K562 (cell line): ENCODE measurements at regions not wholly inside any gene's neighbourhood (a gene's known extent, or its start where the extent isn't known, plus 50 kb on each side); places are given as distances from the start of the nearest gene placed in this dataset.
"Not testable (repeated sequence)": the region's sequence is repeated elsewhere in the genome, so short reads cannot be mapped to it uniquely, and the experiment has no call there.

Source experiments
- ATAC-seq: fragments of 200-7000 bp; cut with Tn5 transposase; 3 replicates; pipeline ENCODE4 v1.9.1; 2020; ENCODE audit warnings: moderate library complexity
- BruUV-seq: library from RNA; stranded (reverse); fragments of 400-500 nt; replicated peaks from 2 replicates; lab custom pipeline; 2021; lab: Mats Ljungman, UMichigan
- CTCF ChIA-PET: fragments of 300-600 bp; formaldehyde crosslinking; extraction: SDS; loops from one replicate; lab custom pipeline; 2021; ENCODE audit warnings: low intra/inter-chr PET ratio; lab: Yijun Ruan, JAX
- POLR2A ChIA-PET: fragments of 300-600, 350-650 bp; sonication (Branson Sonifier 250); formaldehyde crosslinking; extraction: SDS; loops from one replicate; lab custom pipeline; 2021; ENCODE audit warnings: antibody characterized with exemption, inconsistent platforms; lab: Yijun Ruan, JAX
- DNase-seq, 4 experiments: peaks; one replicate each; pipeline versions ENCODE4 v3.0.0 to v3.0.0-alpha.2; 2011 to 2018; ENCODE audit warnings: low spot score in 3 of 4, mixed read lengths in 3 of 4; ENCODE audit errors: extremely low read depth in 1 of 4
- FAIRE-seq: peaks from 2 replicates; lab custom pipeline; 2011; peaks lifted over from hg19 to GRCh38; lab: Jason Lieb, UNC
- H2AFZ ChIP-seq: 2 replicates; pipeline ENCODE4 v1.6.0; 2011; ENCODE audit warnings: low read depth, low read length, control low read depth, inconsistent platforms
- H3K27ac ChIP-seq: fragments of 200-600 bp; 3 replicates; pipeline ENCODE4 v1.8.0; 2011; ENCODE audit warnings: low read depth, mild to moderate bottlenecking, control low read depth, inconsistent platforms, low read length, moderate library complexity, mixed read lengths; ENCODE audit errors: extremely low read depth
- H3K27me3 ChIP-seq, 2 experiments: fragments of 300-600 bp in 1 of 2; 2 replicates in 1 of 2; 3 replicates in 1 of 2; pipeline versions ENCODE4 v1.6.0 to v1.8.0; 2011; ENCODE audit warnings: inconsistent platforms in 2 of 2, low read length in 2 of 2, mild to moderate bottlenecking in 1 of 2, mixed read lengths in 1 of 2, moderate library complexity in 1 of 2; ENCODE audit not compliant: control insufficient read depth in 2 of 2, insufficient read depth in 2 of 2
- H3K36me3 ChIP-seq: fragments of 300-600 bp; 3 replicates; pipeline ENCODE4 v1.8.0; 2011; ENCODE audit warnings: mild to moderate bottlenecking, low read length, inconsistent platforms; ENCODE audit not compliant: control insufficient read depth, insufficient read depth
- H3K4me1 ChIP-seq, 2 experiments: fragments of 200-600 bp in 1 of 2; replicated peaks in 1 of 2; 2 replicates in 1 of 2; 3 replicates in 1 of 2; pipeline versions ENCODE4 v1.5.1 to v1.8.0; 2011; ENCODE audit warnings: inconsistent platforms in 2 of 2, low read length in 2 of 2, mild to moderate bottlenecking in 1 of 2, mixed read lengths in 1 of 2, moderate library complexity in 1 of 2; ENCODE audit not compliant: control insufficient read depth in 2 of 2, insufficient read depth in 2 of 2
- H3K4me2 ChIP-seq: 2 replicates; pipeline ENCODE4 v1.6.1; 2011; ENCODE audit warnings: low read length, control low read depth, inconsistent platforms, mixed read lengths; ENCODE audit not compliant: insufficient read depth
- H3K4me3 ChIP-seq: fragments of 200-600 bp; sonication (generic), shearing (Covaris generic); 2 replicates; pipeline ENCODE4 v1.5.1; 2016; ENCODE audit warnings: control low read depth, inconsistent platforms
- H3K79me2 ChIP-seq: fragments of 200-600 bp; 3 replicates; pipeline ENCODE4 v1.8.0; 2011; ENCODE audit warnings: low read length, inconsistent platforms; ENCODE audit not compliant: control insufficient read depth, insufficient read depth
- H3K9ac ChIP-seq, 2 experiments: 2 replicates each; pipeline versions ENCODE4 v1.6.0 to v1.6.1; 2011; ENCODE audit warnings: low read depth in 2 of 2, low read length in 2 of 2, control low read depth in 1 of 2, inconsistent platforms in 1 of 2, mild to moderate bottlenecking in 1 of 2, mixed read lengths in 1 of 2; ENCODE audit not compliant: insufficient read depth in 1 of 2
- H3K9me1 ChIP-seq: one replicate; pipeline ENCODE4 v1.6.0; 2011; ENCODE audit warnings: inconsistent platforms, mild to moderate bottlenecking, low read length, moderate library complexity; ENCODE audit not compliant: control insufficient read depth, insufficient read depth
- H3K9me3 ChIP-seq: replicated peaks from 2 replicates; pipeline ENCODE4 v1.5.1; 2011; ENCODE audit warnings: low read depth, low read length, inconsistent platforms; ENCODE audit not compliant: control insufficient read depth, insufficient read depth
- H4K20me1 ChIP-seq: replicated peaks from 2 replicates; pipeline ENCODE4 v1.6.1; 2011; ENCODE audit warnings: low read length, inconsistent platforms, mixed read lengths; ENCODE audit not compliant: control insufficient read depth, insufficient read depth
- FOXA3 ChIP-seq, 2 experiments: fragments of 450-650 bp in 1 of 2; sonication (generic) in 1 of 2; formaldehyde crosslinking; IDR thresholded peaks in 1 of 2; conservative IDR thresholded peaks in 1 of 2; 2 replicates each; pipeline versions ENCODE4 v1.4.0 to v1.8.0; 2020 to 2022; ENCODE audit warnings: mild to moderate bottlenecking in 2 of 2, missing genetic modification reagents in 1 of 2
- FOXP1 ChIP-seq: sonication (generic); formaldehyde crosslinking; IDR thresholded peaks from 2 replicates; pipeline ENCODE4 v1.8.0; 2022; ENCODE audit warnings: mild to moderate bottlenecking, missing genetic modification reagents
- TEAD2 ChIP-seq: fragments of 450-650 bp; IDR thresholded peaks from 2 replicates; pipeline ENCODE4 v1.6.1; 2016; ENCODE audit warnings: missing genetic modification characterization, control low read depth, missing compliant biosample characterization
- ZMIZ1 ChIP-seq, 2 experiments: fragments of 150-350 bp in 1 of 2; IDR thresholded peaks; 2 replicates each; pipeline ENCODE4 v1.6.1; 2012 to 2016; ENCODE audit warnings: low read depth in 2 of 2, low read length in 2 of 2, mild to moderate bottlenecking in 1 of 2, moderate library complexity in 1 of 2
- WGBS: fragments of 100-300 bp; shearing (Covaris generic); methylation state at CpG from one replicate; pipeline ENCODE4 v1.1.6; 2016; ENCODE audit warnings: low coverage, mixed read lengths; ENCODE audit not compliant: insufficient coverage; ENCODE audit errors: missing lambda C conversion rate; 5-methylcytosine and 5-hydroxymethylcytosine counted together
- in situ Hi-C: fragments of 300-500 bp; cut with MboI; formaldehyde crosslinking; loops from 4 replicates; pipeline ENCODE4 v1.15.0; 2018; ENCODE audit warnings: inconsistent platforms, mixed read lengths
- intact Hi-C: fragments of 100-400 bp; cut with micrococcal nuclease; formaldehyde crosslinking; loops from 2 replicates; pipeline ENCODE4 v1.14.2; 2022

- TF ChIP-seq FOXA3 (CRISPR knock-in tag; conservative IDR thresholded peaks at IDR 0.05 in 1 of 2, IDR thresholded peaks at IDR 0.05 in 1 of 2) (no peak), TEAD2 (tag) (no peak), FOXP1 (no peak), ZMIZ1 (IDR thresholded peaks at IDR 0.05; ENCODE audit: low read depth in 2 of 2, low read length in 2 of 2) (no peak)
- TF ChIP-seq, all 486 proteins: peak for 0
These were observed 1132.0 kb upstream of the LRRTM3 start (continued) for GRCh38 chr10:65793738-65794425.

- H3K4me2 ChIP-seq, H3K27me3 ChIP-seq, H3K79me2 ChIP-seq, H4K20me1 ChIP-seq, DNase-seq, POLR2A ChIA-PET, H3K9ac ChIP-seq, intact Hi-C loops, in situ Hi-C loops, H3K27ac ChIP-seq, BruUV-seq, H3K4me3 ChIP-seq, FAIRE-seq, H2AFZ ChIP-seq, H3K9me3 ChIP-seq, ATAC-seq, H3K4me1 ChIP-seq, CTCF ChIA-PET, H3K36me3 ChIP-seq, H3K9me1 ChIP-seq: not testable (repeated sequence)
- WGBS, result 2% methylated on average over 19 of the region's 19 CpGs
These were observed 1131.0 kb upstream of the LRRTM3 start for GRCh38 chr10:65794861-65795260.
